GM12892 (cell line): ENCODE measurements at regions not wholly inside any gene's neighbourhood (a gene's known extent, or its start where the extent isn't known, plus 50 kb on each side); places are given as distances from the start of the nearest gene placed in this dataset.

ENCODE experiments used
- POLR2A ChIP-seq: IDR thresholded peaks from 2 replicates; pipeline ENCODE4 v1.6.1; 2011; ENCODE audit warnings: low read depth, low read length, control low read depth
- TAF1 ChIP-seq: IDR thresholded peaks from 2 replicates; pipeline ENCODE4 v1.6.1; 2011; ENCODE audit warnings: low read depth, mild to moderate bottlenecking, control low read depth, low read length, borderline replicate concordance

- no peak for TF ChIP-seq POLR2A
- no peak for TF ChIP-seq TAF1
These were observed 263.6 kb downstream of the TBL1XR1 start for GRCh38 chr3:176933704-176934103.
